GM19023 (cell line): ENCODE measurements at regions not wholly inside any gene's neighbourhood (a gene's known extent, or its start where the extent isn't known, plus 50 kb on each side); places are given as distances from the start of the nearest gene placed in this dataset.

Experiments
- ATAC-seq: cut with Tn5 transposase; IDR thresholded peaks from one replicate; pipeline ENCODE4 v1.9.1; 2021; ENCODE audit warnings: mild to moderate bottlenecking, moderate library complexity; ENCODE audit not compliant: unreplicated experiment

DNA sequence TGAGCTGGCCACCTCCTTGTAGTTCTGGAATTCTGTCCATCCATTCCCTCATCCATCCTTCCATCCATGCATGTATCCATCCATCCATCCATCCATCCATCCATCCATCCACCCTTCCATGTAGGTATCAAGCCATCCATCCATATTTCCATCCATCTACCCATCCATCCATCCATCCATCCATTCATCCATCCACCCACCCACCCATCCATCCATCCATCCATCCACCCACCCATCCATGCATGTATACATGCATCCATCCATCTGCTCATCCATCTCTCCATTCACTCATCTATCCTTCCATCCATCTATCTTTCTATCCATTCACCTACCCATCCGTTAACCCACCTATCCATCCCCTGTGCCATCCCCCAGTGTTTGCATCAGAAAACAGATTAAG lies 153.6 kb upstream of the STX18 start:
- no peak for ATAC-seq

DNA sequence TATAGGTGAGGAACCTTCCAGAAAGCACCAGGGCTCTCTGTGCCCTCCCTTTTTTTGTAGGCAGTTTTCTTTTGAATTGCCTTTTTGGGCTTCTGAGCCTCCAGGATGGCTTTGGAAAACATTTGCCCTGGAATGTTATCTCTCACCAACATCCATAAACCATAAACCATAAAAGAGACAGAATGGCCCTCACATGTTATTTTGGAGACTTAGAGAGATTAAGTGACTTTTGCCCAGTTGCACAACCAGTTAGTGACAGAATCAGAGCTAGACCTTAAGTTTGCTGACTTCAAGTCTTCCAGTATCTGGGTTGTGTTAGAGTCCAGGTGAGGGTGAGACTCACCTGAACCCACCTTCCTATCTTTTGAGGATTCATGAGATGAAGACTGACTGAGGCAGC lies 153.0 kb upstream of the STX18 start:
- no peak for ATAC-seq

DNA sequence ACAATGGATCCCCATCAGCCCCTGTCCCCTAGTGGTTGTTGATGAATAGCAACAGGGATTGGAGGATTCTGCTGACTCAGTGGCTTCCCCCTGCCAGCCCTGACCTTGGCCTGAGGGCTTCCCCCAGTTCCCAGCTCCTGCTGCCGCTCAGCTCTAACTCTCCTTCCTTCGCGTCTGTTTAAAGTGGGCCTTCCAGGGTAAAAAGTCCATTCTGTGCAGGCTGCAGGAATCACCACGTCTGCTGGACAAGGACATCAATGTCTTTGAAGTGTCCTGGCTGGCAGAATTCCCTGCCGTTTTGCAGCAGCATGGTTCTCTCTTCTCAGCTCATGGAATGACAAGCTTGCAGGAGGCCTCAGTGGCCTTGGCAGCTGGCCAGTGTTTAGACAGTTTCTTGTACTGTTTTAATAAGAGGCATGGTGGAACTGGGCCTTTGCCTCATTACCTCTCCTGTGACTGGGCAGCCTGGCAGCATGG lies 152.5 kb upstream of the STX18 start:
- no peak for ATAC-seq

DNA sequence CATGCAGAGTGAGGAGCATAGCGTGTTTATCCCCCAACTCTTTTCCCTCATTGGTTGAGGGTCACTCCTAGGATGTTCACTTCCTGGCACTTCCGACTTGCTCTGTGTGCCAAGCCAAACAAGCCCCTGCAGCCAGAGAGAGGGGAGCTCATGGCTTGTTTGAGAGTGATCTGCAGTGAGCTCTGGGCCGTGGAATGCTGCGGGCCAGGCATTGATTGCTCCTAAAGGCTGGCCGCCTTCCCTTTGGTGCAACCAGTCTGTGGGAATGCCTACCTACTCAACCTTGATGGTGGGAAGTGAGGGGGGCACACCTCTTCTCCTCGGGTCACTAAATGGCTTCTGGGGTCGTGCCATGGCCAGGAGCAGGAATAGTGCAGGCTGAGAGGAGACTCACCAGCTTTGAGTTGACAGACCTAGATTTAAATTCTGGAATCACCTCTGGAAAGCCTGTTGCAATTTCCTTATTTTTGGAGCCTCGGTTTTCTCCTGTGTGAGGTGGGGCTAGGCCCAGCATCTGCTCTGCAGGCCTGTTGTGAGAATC lies 152.0 kb upstream of the STX18 start:
- no peak for ATAC-seq

DNA sequence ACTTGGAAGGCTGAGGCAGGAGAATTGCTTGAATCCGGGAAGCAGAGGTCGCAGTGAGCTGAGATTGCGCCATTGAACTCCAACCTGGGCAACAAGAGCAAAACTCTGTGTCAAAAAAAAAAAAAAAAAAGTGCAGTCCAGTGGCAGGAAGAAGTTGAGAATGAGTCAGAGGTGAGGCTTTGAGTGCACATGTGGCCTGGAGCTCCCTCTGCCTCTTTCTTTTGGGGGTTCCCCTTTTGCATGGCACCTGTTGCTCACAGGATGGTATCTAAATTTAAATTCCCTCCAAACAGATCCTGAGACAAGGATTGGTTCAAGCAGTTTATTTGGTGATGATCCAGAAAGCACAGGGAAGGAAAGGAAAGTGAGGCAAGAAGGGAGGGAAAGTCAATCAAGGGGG lies 151.4 kb upstream of the STX18 start:
- ATAC-seq, result peak; percentile 42

DNA sequence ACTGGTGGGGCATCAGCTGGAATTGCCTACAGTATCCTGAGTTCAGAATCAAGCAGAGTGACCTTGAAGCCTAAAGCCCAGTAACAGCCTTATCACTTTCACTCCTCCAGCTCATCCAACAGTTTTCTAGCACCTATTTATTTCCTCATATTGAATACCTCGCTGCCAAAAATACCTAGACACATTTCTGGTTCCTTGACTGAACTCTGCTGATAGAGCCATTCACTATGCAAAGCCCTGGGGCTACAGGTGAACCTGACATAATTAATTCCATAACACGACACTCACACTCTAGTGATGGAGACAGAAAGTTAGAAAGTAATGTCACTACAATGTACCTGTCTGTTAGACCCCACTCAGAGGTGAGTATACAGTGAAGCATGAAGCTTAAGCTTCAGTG lies 149.0 kb upstream of the STX18 start:
- ATAC-seq, result no peak

DNA sequence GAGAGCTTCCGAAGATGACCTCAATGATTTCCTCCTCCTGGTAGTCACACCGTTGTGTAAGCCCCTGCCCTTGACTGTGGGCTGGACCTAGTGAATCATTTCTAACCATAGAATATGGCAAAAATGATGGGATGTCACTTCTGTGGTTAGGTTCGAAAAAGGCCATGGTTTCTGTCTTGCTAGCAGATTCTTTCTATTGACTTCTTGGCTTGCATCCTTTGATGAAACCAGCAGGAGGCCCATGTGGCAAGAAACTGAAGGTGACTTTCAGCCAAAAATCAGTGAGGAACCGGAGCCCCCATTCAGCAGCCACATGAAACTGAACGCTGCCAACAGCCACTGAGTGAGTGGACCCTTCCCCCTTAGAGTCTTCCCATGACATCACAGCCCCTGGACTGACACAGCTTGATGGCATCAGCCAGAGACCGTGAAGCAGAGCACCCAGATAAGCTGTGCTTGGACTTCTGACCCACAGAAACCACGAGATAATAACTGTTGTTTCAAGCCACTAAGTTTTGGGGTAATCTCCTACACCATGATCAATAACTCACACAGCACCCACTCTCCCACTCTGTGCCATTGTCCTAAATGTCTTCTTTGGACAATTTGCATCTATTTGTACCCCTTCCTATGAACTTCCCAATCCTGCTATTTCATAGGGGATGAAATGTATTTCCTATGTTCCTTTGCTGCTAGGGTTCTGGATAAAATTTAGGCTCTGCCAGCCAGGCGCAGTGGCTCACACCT lies 148.0 kb upstream of the STX18 start:
- ATAC-seq, result peak; percentile 84

DNA sequence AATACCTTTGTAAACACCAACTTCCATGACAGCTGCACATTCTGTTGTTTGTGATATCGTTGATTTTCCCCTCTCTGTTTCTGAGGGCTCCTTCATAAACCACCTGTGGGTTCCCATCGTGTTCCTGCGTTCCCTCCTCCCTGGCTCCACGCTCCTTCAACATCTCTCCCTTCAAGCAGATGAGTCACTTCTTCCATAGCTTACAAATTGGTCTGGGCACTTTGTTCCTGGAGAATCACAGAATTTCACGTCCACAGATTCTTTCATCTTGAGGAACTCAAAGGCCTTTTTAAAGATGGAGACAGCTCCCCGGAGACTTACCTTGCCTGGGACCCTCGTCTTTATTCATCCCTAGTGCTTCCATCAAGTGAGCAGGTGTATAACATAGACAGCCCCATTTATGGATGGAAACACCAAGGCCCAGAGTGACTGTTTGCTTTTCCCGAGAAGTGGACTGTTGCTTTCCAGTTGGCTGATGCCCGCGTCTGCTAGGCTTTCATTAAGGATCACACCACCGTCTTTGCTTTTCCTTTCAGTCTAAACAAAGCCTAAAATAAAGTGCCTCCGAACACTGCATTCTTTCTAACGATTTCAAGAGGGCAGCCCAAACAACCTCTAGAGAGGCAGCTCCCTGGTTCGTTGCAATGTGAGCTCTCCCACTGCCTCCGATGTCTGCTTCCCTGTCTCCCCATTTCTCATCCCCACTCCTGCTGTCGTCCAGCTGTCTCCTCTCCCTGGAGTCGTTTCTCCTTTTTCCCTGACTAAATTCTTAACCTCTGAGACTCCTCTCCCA lies 146.3 kb upstream of the STX18 start:
- ATAC-seq, result no peak

DNA sequence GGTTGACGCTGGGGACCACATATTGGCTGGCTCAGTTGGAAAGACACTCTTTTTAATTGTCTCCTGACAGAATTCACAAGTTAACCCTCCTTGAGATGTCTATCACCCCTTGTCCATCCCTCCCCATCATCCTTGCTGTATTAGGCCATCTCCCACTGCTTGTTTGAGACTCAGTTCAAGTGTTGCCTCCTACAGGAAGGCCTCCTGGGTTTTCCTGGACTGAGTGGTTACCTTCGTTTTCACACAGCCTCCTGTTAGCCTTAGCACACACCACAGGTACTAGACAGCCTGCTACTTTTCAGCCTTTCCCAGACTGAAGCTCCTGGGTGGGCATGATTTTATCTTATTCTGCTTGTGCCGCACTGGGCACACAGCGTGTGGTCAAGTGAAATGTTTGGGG lies 145.3 kb upstream of the STX18 start:
- ATAC-seq, result no peak

DNA sequence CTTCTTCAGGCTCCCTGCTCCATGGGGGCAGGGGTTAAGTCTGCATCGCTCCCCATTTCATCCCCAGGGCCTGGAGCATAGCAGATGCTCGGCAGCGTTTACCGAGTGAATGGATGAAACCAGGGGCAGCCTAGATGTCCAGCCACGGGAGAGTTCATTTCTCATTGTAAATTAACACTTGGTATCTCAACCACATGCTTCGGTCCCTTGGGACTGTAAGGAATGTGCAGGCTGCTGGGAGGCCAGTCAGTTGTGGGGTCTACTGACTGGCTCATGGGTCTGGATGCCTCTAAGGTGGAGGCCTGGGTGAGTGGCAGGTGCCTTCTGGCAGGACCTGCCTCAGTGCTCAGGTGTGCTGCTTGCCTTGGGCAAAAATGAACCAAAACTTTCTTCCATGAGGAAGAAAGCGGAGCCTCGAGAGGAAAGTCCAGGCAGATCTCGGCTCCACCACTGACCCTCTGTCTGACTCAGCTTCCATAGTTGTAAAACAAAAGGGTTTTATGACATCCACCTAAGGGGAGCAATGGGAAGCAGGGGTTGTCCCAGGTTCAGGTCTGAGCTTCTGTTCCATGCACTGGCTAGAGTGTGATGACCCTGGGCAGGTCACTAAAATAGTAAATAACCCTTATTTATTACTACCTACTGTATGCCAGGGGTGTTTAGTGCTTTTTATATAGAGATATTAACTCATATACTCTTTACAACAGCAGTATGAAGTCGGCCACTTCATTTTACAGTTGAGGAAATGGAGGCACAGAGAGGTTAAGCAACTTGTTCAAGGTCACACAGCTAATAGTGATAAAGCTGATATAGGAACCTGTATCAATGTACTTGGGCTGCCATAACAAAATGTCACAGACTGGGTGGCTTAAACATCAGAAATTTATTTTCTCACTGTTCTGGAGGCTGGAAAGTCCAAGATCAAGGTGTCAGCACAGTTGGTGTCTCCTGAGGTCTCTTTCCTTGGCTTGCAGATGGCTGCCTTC lies 144.3 kb upstream of the STX18 start:
- ATAC-seq, result no peak

DNA sequence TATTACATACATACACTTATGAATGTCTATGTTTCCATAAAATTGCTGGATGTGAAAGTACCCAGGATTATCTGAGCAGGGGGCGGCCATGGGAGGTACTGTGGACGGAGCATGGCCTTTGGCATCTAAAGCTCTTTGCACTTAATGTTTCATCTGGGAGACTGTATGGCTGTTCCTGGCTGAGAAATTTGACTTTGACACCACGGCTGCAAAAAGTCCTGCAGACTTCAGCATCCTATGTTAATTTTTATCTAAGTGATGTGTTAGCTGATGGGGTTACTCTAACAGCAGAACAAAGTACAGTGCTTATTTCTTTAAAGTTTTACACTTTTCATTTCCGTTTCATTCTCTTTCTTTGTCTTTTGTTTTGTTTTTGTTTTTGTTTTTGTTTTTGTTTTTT lies 139.8 kb upstream of the STX18 start:
- ATAC-seq, result no peak

DNA sequence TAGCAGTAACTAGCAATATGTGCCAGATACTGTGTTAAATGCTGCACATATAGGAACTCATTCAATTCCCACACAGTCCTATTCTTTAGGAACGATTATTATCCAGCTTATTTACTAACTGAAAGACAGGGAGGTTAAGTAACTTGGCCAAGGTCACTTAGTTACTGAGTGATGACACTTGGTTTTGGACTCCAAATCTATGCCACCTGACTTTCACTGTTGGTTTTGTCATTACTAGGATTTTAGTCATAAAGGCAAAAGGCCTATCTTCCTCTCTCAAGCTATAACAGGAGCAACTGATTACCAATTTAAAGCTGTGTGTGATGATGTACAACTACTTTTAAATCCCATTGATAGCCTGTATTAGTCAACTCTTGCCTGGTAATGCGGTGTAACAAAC lies 138.9 kb upstream of the STX18 start:
- ATAC-seq, result no peak

DNA sequence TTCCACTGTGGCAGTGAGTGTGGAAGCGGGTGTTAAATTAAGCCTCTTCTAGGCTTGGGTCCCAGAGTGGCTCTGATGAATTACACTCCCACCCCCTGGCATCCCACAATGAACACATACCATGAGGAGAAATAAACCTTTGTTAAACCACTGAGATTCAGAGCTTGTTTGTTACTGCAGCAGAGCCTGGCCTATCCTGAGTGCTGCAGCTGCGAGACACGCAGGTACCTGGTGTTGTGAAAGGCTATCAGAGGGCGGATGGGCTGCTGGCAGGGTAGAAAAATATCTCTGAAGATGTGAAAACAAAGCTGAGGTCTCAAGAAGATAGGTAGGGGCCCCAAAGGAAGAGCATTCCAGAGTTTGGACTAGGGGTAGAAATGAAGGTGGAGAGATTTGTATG lies 138.4 kb upstream of the STX18 start:
- ATAC-seq, result no peak

DNA sequence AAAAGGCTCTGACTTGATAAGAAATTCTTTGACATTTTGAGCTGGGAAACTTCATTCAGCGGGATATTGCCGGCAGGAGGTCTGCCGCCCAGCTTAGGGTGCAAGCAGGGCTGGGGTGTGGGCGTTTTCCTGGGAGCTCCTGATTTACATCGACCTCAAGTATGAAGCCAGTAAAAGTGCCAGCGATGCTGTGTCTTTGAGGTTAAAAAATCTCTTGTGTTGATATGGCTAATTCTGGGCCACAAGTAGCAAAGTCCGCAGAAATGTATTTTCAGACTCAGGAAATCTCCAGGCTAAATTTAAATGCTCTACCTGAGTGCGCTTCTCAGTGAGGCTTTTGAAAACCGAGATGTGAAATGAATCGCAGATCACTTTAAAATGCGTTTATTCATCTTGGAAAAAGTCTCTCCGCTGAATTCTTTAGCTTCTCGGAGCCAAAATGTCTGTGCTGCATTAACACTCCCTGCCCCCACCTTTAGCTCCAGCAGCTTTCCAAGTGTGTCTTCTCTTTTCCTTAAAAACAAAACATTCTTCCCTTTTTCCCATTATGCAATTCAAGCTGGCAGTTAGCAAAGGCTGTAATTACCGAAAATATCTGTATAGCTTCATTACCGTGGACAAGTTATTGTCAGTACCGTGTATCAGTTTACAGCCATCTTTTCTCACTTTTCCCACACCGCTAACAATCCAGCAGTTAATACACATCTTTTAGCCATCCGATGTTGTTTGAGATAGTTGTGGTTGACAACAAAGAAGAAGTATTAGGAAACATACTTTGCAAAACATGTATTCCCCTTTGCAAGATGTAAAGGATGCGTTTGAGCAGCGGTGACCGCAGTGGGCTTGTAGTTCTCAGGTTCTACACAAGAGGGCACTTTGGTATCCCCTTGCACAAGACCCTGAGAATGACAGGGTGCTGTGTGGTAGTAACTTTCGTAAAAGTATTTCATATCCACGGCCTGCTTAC lies 136.0 kb upstream of the STX18 start:
- ATAC-seq, result no peak

DNA sequence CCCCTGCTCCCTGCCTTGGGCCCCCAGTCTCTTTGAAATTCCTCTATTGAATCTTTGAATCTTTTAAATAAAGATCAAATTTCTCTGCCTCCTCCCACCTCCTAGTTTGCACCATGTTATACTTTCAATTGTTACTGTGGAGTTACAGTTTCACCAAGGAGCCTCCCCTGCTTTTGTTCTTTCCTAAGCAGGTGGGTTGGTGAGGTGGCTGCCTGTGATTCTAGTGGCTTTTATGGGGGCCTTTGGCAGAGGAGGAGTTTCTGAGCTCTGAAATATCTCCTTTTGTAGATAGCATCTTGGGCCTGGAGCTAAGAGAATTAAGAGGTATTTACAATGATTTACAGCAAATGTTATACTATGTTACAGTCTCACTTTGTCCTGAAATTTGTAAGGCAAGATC lies 133.8 kb upstream of the STX18 start:
- no peak for ATAC-seq

DNA sequence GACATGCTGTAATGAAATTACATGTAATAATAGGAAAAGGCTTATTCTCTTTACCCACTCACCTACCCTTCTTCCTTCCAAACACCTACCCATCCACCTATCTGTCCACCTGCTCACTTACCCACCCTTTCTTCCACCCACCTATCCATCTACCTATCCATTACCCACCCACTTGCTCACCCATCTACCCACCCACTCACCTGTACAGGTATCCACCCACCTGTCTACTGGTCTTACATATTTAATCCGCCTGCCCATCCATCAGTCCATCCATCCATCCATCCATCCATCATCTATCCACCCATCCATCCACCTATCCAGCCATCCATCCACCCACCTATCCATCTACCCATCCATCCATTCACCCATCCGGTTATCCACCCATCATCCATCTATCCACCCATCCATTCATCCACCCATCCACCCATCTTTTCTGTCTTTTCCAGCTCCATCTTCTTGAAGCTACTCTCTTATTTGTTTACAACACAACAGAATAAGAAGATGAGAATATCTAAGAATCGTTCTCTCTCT lies 133.3 kb upstream of the STX18 start:
- ATAC-seq, result no peak

DNA sequence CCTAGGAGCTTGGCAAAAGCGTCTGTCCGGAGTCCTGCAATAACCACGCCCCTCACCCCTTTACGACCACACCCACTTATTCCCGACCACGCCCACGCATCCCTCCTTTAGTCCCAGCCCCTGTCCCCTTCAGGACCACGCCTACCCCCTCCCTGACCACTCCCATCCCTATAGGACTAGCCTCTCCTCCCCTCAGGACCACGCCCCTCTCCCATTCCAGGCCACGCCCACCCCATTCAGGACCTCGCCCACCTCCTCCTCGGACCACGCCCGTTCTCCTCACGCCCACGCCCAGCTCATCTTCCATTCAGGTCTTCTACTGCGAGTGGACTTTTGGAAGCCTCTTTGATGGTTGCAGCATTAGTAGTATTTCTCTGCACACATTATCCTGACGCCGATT lies 131.2 kb upstream of the STX18 start:
- no peak for ATAC-seq

DNA sequence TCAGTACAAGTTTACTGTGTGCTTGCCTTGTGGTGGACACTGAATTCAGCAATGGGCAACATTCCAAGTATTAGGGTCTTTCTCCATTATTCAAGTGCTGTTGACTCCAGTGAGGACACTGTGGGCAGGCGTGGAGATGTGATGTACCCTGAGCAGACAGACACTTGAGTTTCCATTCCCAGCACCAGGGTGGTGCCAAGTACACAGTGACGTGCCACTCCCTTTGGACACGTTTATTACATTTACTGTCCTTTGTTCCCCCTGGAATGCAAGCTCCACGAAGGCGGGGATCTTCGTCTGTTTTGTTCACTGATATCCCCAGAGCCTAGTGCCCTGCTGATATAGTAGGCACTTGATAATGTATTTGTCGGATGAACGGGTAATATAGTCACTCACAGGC lies 130.6 kb upstream of the STX18 start:
- ATAC-seq, result no peak

DNA sequence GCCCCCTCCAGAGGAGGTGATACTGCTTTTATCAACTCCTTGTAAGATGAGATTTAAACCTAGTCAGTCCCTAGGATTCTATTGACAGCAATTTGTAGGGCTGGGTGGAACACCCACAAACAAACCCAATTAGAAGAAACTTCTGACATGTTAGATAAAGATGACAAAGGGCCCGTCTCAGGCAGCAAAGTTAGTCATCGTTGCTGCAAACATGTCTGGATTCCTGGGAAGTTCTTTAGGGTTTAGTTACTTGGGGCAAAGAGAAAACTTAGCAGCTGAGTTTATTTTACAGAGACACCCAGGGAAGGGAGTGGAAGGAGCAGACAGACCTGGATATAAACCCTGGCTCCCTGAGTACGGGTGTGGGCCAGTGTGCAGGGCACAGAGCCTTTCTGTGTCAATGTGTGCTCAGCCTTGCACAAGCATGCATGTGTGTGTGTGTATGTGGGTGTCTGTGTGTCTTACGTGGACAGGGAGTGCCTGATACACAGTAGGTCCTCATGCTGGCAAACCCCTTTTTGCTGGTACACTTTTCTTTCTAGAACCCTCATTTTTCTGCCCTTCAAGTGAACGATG lies 130.0 kb upstream of the STX18 start:
- no peak for ATAC-seq
